ENCODE measurements at regions not wholly inside any gene's neighbourhood (a gene's known extent, or its start where the extent isn't known, plus 50 kb on each side); places are given as distances from the start of the nearest gene placed in this dataset.

DNA sequence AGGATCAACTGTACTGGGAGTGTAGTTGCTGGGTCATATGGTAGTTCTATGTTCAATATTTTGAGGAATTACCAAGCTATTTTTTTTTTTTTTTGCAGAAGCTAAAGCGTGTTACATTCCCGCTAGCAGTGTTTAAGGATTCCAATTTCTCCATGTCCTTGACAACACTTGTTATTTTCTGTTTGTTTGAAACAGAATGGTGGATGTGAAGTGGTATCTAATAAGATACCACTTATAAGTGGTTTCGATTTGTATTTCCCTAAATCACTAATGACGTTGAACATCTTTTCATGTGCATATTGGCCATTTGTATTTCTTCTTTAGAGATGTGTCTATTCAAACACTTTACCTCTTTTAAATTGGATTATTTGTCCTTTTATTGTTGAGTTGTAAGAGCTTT is 112.2 kb downstream of the DISP1 start:
- ATAC-seq: no peak

DNA sequence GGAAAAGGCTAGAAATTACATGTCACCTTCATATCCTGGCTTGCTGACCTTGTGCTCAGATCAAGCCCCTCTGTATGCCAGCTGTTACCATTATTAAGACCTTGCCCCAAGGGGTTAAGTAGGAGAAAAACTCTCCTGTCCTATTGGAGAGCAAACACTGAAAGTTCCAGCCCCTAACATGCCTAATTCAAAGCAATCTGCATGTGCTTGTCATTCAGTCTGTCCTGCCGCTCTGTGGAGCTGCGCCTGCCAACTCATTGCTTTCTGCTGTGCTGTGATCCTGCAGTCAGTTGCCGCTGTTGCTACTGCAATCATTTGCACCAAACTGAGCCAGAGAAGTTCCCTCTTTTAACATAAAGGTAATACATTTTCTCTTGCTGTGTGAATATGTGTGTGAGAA is 113.4 kb downstream of the DISP1 start:
- peak in 1 of 2 experiments; percentile 31; a peak in 1 of 4 replicates for TF ChIP-seq NRF1 (conservative IDR thresholded peaks at IDR 0.05 in 1 of 2, IDR thresholded peaks at IDR 0.05 in 1 of 2)
- no peak for TF ChIP-seq KHSRP (IDR thresholded peaks at IDR 0.05)
- in situ Hi-C loops (cut with MboI) (no loop called here), intact Hi-C loops (cut with micrococcal nuclease) (no loop called here)
- Histone ChIP-seq H3K36me3 (ENCODE audit: control insufficient read depth, insufficient read depth, low read length) (no peaks in the 10 kb centered on the region), H2AFZ (ENCODE audit: low read depth, low read length) (no peak overlapping the region), H3K27me3 (ENCODE audit: control insufficient read depth in 2 of 2, insufficient read depth in 2 of 2, low read length in 2 of 2) (peaks cover 0 to 2% of the 10 kb centered on the region in 2 experiments; a peak in 1 of 5 replicates), H3K9me1 (ENCODE audit: control insufficient read depth, insufficient read depth, low read length) (no peaks in the 10 kb centered on the region), H3K9me3 (replicated peaks; ENCODE audit: control insufficient read depth, insufficient read depth, low read depth, low read length) (no peaks in the 10 kb centered on the region), H3K9ac (ENCODE audit: insufficient read depth in 1 of 2, low read depth in 2 of 2, low read length in 2 of 2) (no peak overlapping the region), H3K79me2 (ENCODE audit: control insufficient read depth, insufficient read depth, low read length) (no peaks in the 10 kb centered on the region), H3K4me1 (replicated peaks in 1 of 2; ENCODE audit: control insufficient read depth in 2 of 2, insufficient read depth in 2 of 2, low read length in 2 of 2) (no peaks in the 10 kb centered on the region), H3K4me3 (no peak overlapping the region), H3K4me2 (ENCODE audit: insufficient read depth, low read length) (no peak overlapping the region), H3K27ac (ENCODE audit: extremely low read depth, low read depth, low read length) (no peak overlapping the region), H4K20me1 (replicated peaks; ENCODE audit: control insufficient read depth, insufficient read depth, low read length) (no peaks in the 10 kb centered on the region)
- 0% methylated on average over 3 of the region's 3 CpGs for WGBS (ENCODE audit: insufficient coverage, low coverage, missing lambda C conversion rate)
- DNase-seq (ENCODE audit: extremely low read depth in 1 of 4, low spot score in 3 of 4) (peak in 1 of 4 experiments; percentile 10), ATAC-seq (peak; percentile 86), FAIRE-seq (no peak)
- CTCF ChIA-PET (ENCODE audit: low intra/inter-chr PET ratio): no interaction called here
- POLR2A ChIA-PET: no interaction called here
- BruUV-seq (replicated peaks): no TSS peak

More for the DNA sequence above, 112.2 kb downstream of the DISP1 start:
- no TSS peak for BruUV-seq (replicated peaks)
- Histone ChIP-seq H3K36me3 (ENCODE audit: control insufficient read depth, insufficient read depth, low read length) (no peaks in the 10 kb centered on the region), H3K79me2 (ENCODE audit: control insufficient read depth, insufficient read depth, low read length) (no peaks in the 10 kb centered on the region), H3K27me3 (ENCODE audit: control insufficient read depth in 2 of 2, insufficient read depth in 2 of 2, low read length in 2 of 2) (peaks cover 0 to 2% of the 10 kb centered on the region in 2 experiments; a peak in 1 of 5 replicates), H3K27ac (ENCODE audit: extremely low read depth, low read depth, low read length) (no peak overlapping the region), H3K4me3 (no peak overlapping the region), H3K9me1 (ENCODE audit: control insufficient read depth, insufficient read depth, low read length) (no peaks in the 10 kb centered on the region), H3K4me2 (ENCODE audit: insufficient read depth, low read length) (no peak overlapping the region), H2AFZ (ENCODE audit: low read depth, low read length) (no peak overlapping the region), H4K20me1 (replicated peaks; ENCODE audit: control insufficient read depth, insufficient read depth, low read length) (no peaks in the 10 kb centered on the region), H3K4me1 (replicated peaks in 1 of 2; ENCODE audit: control insufficient read depth in 2 of 2, insufficient read depth in 2 of 2, low read length in 2 of 2) (no peaks in the 10 kb centered on the region), H3K9me3 (replicated peaks; ENCODE audit: control insufficient read depth, insufficient read depth, low read depth, low read length) (no peaks in the 10 kb centered on the region), H3K9ac (ENCODE audit: insufficient read depth in 1 of 2, low read depth in 2 of 2, low read length in 2 of 2) (no peak overlapping the region)
- ChIA-PET POLR2A (no interaction called here), CTCF (ENCODE audit: low intra/inter-chr PET ratio) (no interaction called here)
- intact Hi-C loops (cut with micrococcal nuclease) (no loop called here), in situ Hi-C loops (cut with MboI) (no loop called here)
- FAIRE-seq (peak; percentile 26), DNase-seq (ENCODE audit: extremely low read depth in 1 of 4, low spot score in 3 of 4) (no peak)
- 0% methylated on average over 4 of the region's 4 CpGs for WGBS (ENCODE audit: insufficient coverage, low coverage, missing lambda C conversion rate)
- no peak for TF ChIP-seq SMAD2 (IDR thresholded peaks at IDR 0.05; ENCODE audit: low read depth, low read length)
- TF ChIP-seq ZNF174 (CRISPR knock-in tag; IDR thresholded peaks at IDR 0.05): no peak
- TF ChIP-seq NFE2L1 (tag; IDR thresholded peaks at IDR 0.05; ENCODE audit: borderline replicate concordance, low read depth): no peak
- no peak for TF ChIP-seq NFXL1 (CRISPR knock-in tag; IDR thresholded peaks at IDR 0.05)
- no peak for TF ChIP-seq IRF2 (CRISPR knock-in tag; IDR thresholded peaks at IDR 0.05)
- no peak for TF ChIP-seq SIRT6 (IDR thresholded peaks at IDR 0.05; ENCODE audit: low read depth, low read length)
- no peak for TF ChIP-seq CHCHD3 (CRISPR knock-in tag; IDR thresholded peaks at IDR 0.05)
- TF ChIP-seq MAFG (tag; conservative IDR thresholded peaks at IDR 0.05): no peak
- no peak for TF ChIP-seq NR2C2 (CRISPR knock-in tag; IDR thresholded peaks at IDR 0.05)
- TF ChIP-seq NR2C2 (tag; IDR thresholded peaks at IDR 0.05): no peak
- no peak for TF ChIP-seq GATA2 (CRISPR knock-in tag; IDR thresholded peaks at IDR 0.05)
- TF ChIP-seq ARHGAP35 (IDR thresholded peaks at IDR 0.05; ENCODE audit: partially characterized antibody): no peak
- no peak for TF ChIP-seq ZNF165 (CRISPR knock-in tag; IDR thresholded peaks at IDR 0.05; ENCODE audit: borderline replicate concordance)
- TF ChIP-seq PPARD (CRISPR knock-in tag; IDR thresholded peaks at IDR 0.05): no peak
- no peak for TF ChIP-seq ZFPM2 (CRISPR knock-in tag; IDR thresholded peaks at IDR 0.05)
- TF ChIP-seq MEF2D (tag; conservative IDR thresholded peaks at IDR 0.05; ENCODE audit: low read depth): no peak
- TF ChIP-seq TBL1XR1 (IDR thresholded peaks at IDR 0.05; ENCODE audit: low read length in 2 of 2): no peak
- TF ChIP-seq NONO (IDR thresholded peaks at IDR 0.05; ENCODE audit: low read depth in 2 of 2, low read length in 1 of 2): no peak
- no peak for TF ChIP-seq FOXM1 (IDR thresholded peaks at IDR 0.05; ENCODE audit: low read depth)
- TF ChIP-seq FOXM1 (CRISPR knock-in tag; IDR thresholded peaks at IDR 0.05; ENCODE audit: low read depth): no peak
- TF ChIP-seq HNRNPH1 (optimal IDR thresholded peaks at IDR 0.05; ENCODE audit: low read depth, low read length): no peak
